Activated T-cell treated with anti-CD3 and anti-CD28 coated beads for 1 hour (primary cell): ENCODE measurements at regions not wholly inside any gene's neighbourhood (a gene's known extent, or its start where the extent isn't known, plus 50 kb on each side); places are given as distances from the start of the nearest gene placed in this dataset.
"Not testable (repeated sequence)": the region's sequence is repeated elsewhere in the genome, so short reads cannot be mapped to it uniquely, and the experiment has no call there.

Experiments used
- DNase-seq: peaks from one replicate; pipeline ENCODE4 v3.0.0-alpha.2; 2020; ENCODE audit warnings: low read depth

- DNase-seq, result not testable (repeated sequence)
These were observed 183.7 kb upstream of the AKAP13 start for GRCh38 chr15:85196697-85197096.

- not testable (repeated sequence) for DNase-seq
These were observed 182.8 kb upstream of the AKAP13 start for GRCh38 chr15:85197582-85197981.

- not testable (repeated sequence) for DNase-seq
These were observed 182.0 kb upstream of the AKAP13 start for GRCh38 chr15:85198432-85198831.

GRCh38 chr15:85200215-85200614, 180.2 kb upstream of the AKAP13 start:
- not testable (repeated sequence) for DNase-seq

- not testable (repeated sequence) for DNase-seq
These were observed 179.1 kb upstream of the AKAP13 start for GRCh38 chr15:85201118-85201793.

- not testable (repeated sequence) for DNase-seq
These were observed 175.9 kb upstream of the AKAP13 start for GRCh38 chr15:85204481-85204880.

GRCh38 chr15:85233791-85234325, 146.5 kb upstream of the AKAP13 start:
- DNase-seq, result not testable (repeated sequence)

- DNase-seq, result not testable (repeated sequence)
These were observed 145.8 kb upstream of the AKAP13 start for GRCh38 chr15:85234450-85235196.

GRCh38 chr15:85244056-85244455, 136.3 kb upstream of the AKAP13 start:
- DNase-seq, result not testable (repeated sequence)

- DNase-seq, result not testable (repeated sequence)
These were observed 129.4 kb upstream of the AKAP13 start for GRCh38 chr15:85250938-85251542.

GRCh38 chr15:85253196-85253915, 127.0 kb upstream of the AKAP13 start:
- DNase-seq, result not testable (repeated sequence)

GRCh38 chr15:85254961-85255360, 125.4 kb upstream of the AKAP13 start:
- not testable (repeated sequence) for DNase-seq

- DNase-seq, result not testable (repeated sequence)
These were observed 124.9 kb upstream of the AKAP13 start for GRCh38 chr15:85255502-85255901.

- DNase-seq, result not testable (repeated sequence)
These were observed 124.1 kb upstream of the AKAP13 start for GRCh38 chr15:85256009-85256997.

GRCh38 chr15:85258062-85258445, 122.3 kb upstream of the AKAP13 start:
- DNase-seq, result not testable (repeated sequence)

- DNase-seq, result not testable (repeated sequence)
These were observed 121.7 kb upstream of the AKAP13 start for GRCh38 chr15:85258559-85259209.

GRCh38 chr15:85260526-85260925, 119.9 kb upstream of the AKAP13 start:
- DNase-seq, result not testable (repeated sequence)

- DNase-seq, result not testable (repeated sequence)
These were observed 117.8 kb upstream of the AKAP13 start for GRCh38 chr15:85262461-85263055.

- DNase-seq, result not testable (repeated sequence)
These were observed 116.5 kb upstream of the AKAP13 start for GRCh38 chr15:85263842-85264440.
